HG03066 (cell line): ENCODE measurements at regions not wholly inside any gene's neighbourhood (a gene's known extent, or its start where the extent isn't known, plus 50 kb on each side); places are given as distances from the start of the nearest gene placed in this dataset.

Experiments used
- ATAC-seq: cut with Tn5 transposase; IDR thresholded peaks from one replicate; pipeline ENCODE4 v1.9.1; 2021; ENCODE audit warnings: low read depth; ENCODE audit not compliant: unreplicated experiment

DNA sequence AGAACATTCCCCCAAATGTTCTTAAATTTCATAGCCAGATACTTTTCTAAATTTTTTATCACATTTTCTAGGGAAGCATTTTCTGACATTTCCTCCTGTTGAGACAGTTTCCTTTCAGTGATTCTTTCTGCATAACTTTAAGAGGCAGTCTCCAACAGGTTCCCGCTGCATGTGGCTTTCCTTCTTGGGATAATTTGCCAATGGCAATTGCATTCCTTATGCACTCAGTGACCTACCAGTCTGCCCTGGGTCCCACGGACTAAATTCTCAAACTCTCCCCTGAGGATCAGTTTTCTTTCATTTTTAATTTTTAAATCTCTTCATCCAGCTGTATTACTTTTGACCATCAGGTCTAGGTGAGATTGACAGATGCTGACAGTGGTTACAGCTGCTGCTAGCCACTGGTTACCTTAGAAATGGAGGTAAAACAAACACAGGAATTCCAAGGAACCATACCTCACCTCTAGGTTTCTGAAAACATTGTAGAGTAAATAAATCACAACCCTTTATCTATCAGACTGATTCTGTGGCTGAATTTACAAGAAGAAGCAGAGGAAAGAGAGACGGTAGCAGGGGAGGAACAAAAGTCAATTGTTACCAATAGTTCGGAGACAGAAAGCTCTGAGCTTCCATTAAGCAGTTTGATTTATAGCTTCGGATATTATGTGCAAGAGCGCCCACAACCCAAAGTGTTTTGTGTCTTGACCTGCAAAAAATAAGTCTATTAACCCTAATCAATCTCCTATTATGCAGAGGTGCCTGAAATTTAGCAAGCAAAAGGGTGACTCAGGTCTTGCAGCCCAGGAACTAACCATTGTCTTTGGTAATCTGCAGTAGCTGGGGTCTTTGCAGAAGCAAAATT is 216.0 kb downstream of the PMP22 start:
- no peak for ATAC-seq

DNA sequence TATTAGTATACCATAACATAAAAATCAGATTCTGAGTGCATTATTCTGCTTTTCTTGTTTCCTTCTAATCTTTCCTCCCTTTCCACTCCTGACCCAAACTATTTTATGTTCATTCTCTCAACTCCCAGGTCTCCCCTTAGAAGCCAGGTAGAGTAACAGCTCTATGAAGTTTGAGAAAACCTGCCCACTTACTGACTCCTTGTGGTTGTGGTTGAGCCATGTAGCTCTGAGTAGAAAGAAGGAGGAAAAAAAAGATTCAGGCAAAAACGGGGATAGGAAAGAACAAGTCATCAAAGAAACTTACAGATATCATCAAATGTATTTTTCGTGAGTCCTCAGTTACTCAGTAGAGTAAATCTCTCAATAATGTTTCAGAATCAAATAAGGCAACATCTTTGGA is 216.7 kb downstream of the PMP22 start:
- no peak for ATAC-seq

DNA sequence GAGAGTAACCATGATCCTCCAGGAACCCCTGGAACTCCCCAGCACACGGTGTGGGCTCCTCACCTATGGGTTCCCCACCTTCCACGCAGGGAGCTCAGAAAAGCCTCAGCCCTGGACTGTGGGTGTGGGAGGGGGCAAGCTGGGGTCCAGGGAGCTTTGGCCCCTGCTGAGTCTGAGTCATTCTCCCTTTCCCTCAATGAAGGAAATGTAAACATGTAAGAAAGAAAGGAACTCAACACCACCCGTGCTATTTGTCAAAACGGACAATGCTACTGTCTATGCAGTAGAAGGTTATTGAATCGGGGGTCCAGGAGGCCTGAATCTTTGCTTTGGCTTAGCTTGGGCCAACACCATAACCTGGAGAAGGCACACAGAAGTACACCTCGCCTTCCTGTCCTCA is 222.8 kb downstream of the PMP22 start:
- ATAC-seq = no peak

DNA sequence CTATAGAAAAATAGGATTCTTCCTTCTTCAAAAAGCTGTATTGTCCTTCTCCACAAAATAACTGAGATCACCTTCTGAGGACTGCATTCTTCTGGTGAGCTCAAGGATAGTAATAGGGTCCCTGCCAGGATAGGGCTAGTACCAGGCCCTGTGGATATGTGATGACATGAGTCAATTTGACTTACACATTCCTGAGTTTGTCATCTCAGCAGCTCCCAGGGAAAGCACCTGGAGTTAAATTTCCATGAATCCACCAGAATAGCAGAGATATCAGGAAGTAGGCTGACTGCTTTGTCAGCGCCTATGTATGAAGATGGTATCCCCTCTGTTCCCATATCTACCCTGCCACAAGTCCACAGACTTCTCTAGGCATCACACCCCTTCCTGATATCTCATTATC is 225.8 kb downstream of the PMP22 start:
- ATAC-seq = no peak

- ATAC-seq = no peak
Observed at GRCh38 chr17:15038656-15039055, 226.5 kb downstream of the PMP22 start.

DNA sequence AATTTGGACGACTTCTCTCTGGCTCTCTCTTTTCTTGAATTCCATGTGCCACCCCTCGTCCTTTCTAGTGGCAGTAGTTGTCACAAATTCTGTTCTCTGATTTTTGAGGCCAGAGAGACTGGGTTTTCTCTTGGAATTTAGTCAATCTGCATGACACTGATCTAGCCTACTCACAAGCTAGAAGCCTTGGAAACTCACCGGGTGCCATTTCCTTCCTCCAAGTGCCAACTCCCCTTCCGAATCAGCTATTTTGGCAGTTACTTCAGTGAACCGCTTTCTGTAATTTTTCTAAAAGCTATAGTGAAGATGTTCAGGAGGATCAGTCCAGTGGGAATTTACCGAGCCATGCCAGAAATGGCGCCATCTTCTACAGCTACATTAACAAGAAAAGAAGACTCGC is 228.9 kb downstream of the PMP22 start:
- no peak for ATAC-seq

GRCh38 chr17:15031975-15032374 is 233.2 kb downstream of the PMP22 start:
- no peak for ATAC-seq

- no peak for ATAC-seq
Observed at GRCh38 chr17:15029469-15029868, 235.7 kb downstream of the PMP22 start.

DNA sequence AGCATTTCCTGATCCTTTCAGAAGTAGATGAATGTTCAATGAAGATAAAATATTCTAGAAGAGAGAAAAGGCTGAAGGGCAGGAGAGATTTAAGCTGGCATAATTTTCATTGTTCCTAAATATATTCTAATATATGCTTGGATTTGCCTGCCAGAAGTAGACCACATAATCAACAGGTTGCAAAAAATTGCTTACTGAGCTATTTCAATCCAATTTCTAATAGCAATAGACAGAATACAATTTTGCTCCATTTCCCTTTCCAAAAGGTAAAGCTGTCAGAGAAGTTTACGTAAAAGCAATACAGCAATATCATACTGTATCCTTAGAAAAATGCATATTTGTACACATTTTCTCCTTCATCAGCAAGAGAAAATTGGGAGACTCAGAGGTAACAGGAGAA is 237.3 kb downstream of the PMP22 start:
- no peak for ATAC-seq

DNA sequence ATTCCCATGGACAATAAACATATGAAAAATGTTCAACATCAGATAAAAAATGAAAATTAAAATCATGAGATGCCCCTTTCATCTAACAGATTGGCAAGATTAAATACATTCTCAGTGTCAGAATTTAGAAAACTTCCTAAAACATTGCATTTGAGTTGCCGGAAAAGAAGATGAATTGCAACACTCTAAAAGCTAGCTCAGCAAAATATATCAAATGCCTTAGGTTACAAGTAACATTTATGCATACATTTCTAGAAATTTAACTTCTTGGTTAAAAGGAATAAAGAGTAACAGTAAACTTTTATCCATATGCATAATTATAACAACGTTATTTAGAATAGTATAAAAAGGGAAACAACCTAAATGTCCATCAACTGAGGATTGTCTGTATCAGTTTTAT is 239.0 kb downstream of the PMP22 start:
- no peak for ATAC-seq

DNA sequence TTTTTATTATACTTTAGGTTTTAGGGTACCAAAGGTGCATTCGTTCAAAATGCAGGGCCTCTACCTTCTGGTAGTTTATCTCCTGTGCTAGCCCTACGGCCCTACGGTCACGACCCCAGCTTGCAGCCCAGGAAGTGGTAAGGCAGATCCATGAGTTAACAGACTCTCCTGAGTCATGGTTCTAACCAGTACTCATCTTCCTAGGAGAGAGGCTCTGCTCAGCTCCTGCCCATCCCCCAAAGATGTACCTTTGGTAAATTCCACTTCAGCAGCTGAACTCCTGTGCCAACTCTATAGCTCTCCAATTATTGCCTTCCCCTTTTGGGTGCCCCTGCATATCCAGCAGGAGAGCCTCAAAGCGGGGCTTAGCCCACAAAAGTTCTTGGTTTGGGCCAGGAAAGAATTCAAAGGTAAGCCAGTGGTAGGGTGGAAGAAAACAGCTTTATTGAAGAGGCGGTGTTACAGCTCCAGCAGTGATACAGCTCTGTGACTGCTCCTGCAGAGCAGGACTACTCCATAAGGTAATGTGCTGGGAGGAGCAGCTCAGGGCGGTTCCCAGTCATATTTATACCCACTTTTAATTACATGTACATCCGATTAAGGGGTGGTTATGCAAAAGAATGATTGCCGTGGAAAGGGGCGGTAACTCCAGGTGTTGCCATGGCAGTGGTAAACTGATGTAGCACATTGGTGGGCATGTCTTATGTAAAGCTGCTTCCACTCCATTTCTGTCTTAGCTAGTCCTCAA is 241.4 kb downstream of the PMP22 start:
- no peak for ATAC-seq

DNA sequence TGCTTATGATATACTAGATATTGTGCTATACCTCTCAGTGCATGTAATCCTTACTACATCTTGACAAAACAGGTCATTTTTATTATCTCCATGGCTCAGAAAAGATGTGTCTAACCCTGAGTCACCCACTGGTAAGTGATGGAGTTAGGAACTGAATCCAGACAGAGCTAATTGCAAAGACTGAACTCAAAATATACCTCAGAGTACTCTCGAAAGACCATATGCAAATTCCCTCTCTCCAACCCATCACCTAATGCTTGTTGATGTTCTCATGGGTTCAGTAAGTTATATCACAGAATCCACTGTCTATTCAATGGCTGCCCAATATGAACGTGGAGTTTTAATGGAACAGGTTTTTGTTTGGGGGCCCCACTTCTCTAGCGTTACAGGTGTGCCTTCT is 246.0 kb downstream of the PMP22 start:
- no peak for ATAC-seq

GRCh38 chr17:15012351-15012980 is 252.7 kb downstream of the PMP22 start:
- no peak for ATAC-seq

DNA sequence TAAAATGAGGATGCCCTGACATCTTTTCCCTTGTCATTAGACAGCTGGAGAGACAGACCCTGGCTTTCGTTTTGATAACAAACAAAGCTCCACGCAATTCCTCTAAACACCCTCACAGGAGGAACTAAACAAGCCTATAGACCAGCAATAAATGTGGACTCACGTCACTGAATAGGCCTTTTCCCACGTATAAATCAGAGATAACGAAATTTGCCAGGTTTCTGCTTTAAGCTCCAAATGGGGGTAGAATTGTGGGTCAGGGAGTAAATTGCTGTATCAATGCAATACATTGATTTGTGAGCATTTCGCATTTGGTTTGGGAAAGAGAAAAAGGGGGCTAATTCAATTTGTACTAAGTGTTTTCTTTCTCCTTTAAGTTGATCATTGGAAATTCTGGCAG is 256.0 kb downstream of the PMP22 start:
- no peak for ATAC-seq

DNA sequence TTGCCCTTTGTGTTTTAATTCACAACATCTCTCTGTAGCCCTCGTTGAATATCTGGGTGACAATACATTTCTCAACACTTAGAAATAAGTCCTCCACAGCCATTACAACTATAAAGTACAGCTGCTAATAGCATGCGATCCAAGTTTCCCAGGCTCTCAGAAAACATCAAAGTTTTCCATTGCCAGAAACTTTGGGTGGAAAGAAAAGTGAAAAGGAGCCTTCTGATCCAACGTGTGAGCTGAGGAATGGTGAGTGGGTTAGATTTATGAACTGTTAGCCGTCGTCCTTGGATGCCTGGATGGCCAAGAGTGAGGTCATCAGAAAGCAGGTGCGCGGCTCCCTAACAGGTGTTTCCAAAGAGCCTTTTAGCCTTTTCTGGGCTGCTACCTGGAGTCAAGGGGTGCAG is 258.0 kb downstream of the PMP22 start:
- no peak for ATAC-seq

GRCh38 chr17:15006421-15007128 is 258.6 kb downstream of the PMP22 start:
- ATAC-seq = no peak

DNA sequence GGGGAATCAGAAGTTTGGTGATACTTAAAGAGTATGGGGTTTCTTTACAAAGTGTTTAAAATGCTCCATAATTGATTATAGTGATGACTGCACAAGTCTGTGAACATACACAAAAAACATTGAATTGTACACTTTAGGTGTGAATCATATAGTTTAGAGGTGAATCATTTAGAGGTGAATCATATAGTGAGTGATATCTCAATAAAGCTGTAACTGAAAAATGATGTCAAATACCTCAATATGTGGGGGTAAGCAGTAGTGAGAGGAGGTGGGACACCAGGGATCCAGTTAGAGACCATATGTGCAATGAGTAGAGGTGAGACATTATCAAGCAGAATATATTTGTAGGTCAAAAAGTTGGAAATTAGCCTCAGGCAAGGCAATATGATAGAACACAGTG is 264.5 kb downstream of the PMP22 start:
- ATAC-seq = no peak

DNA sequence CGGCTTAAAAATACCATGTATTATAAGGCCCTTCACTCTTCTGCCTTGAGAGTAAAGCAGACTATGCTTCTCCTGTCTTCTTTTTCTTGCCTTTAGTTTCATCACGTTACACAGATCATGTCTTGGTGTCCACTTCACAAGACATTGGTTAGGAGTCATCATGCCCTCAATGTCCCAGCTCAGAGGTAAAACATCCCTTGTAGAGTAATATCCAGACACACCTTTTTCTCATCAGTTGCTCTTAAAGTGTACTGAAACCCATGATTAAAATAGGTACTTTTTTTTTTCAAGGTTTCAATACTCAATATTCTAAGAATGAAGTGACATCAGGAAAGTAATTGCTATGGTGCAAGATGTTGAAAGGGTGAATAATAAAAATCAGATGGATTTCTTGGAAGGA is 267.8 kb downstream of the PMP22 start:
- no peak for ATAC-seq

- ATAC-seq = no peak
Observed at GRCh38 chr17:14986127-14986526, 279.0 kb downstream of the PMP22 start.

DNA sequence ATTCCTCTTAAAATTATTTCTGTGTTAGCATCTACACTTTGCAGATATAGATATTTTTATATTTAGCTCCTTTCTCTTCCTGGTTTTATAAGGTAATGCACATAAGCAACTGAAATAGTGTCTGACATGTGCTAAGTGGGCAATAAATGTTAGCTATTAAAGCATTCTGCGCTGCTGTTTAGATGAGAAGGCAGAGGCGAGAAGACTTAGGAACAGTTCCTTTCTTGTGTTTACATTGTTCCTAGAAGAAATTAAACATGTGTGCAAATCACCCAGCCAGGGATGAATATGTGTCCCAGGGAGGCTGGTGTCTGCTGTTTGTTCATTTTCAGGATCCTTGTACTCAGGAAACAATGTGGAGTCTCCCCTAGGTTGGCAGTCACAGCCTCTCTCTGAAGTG is 292.3 kb downstream of the PMP22 start:
- ATAC-seq = no peak

DNA sequence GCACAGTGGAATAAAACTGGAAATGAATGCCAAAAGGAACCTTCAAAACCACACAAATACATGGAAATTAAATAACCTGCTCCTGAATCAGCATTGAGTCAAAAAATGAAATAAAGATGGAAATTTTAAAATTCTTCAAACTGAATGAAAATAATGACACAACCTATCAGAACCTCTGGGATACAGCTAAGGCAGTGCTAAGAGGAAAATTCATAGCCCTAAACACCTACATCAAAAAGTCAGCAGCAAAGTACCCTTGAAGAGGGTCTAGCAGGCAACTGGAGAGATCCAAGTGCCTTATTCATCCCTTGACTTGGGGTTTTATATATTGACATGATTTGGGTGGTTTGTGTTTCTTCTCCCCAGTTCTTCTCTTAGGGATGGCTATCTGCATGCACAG is 294.1 kb downstream of the PMP22 start:
- ATAC-seq = no peak
